Endometrial microvascular endothelial cells (primary cell): ENCODE measurements at regions not wholly inside any gene's neighbourhood (a gene's known extent, or its start where the extent isn't known, plus 50 kb on each side); places are given as distances from the start of the nearest gene placed in this dataset.
"Not testable (repeated sequence)": the region's sequence is repeated elsewhere in the genome, so short reads cannot be mapped to it uniquely, and the experiment has no call there.

Source experiments
- in situ Hi-C: cut with HindIII; loops from 2 replicates; pipeline ENCODE4 v1.10.0; 2017; ENCODE audit warnings: low sequenced_read_pairs, low pct_unique_long_range_greater_than_20kb; ENCODE audit errors: inconsistent ontology term

- in situ Hi-C loops = no loop called here
Measured at GRCh38 chr17:31654936-31655335, 204.1 kb downstream of the COPRS start.

- in situ Hi-C loops = no loop called here
Measured at GRCh38 chr17:31653691-31654090, 205.4 kb downstream of the COPRS start.

- in situ Hi-C loops = no loop called here
Measured at GRCh38 chr17:31650756-31651520, 208.1 kb downstream of the COPRS start.

GRCh38 chr17:31649302-31649701, 209.7 kb downstream of the COPRS start:
- in situ Hi-C loops = no loop called here

GRCh38 chr17:31647661-31648060, 211.4 kb downstream of the COPRS start:
- in situ Hi-C loops = no loop called here

GRCh38 chr17:31646642-31647041, 212.4 kb downstream of the COPRS start:
- in situ Hi-C loops = no loop called here

GRCh38 chr17:31645351-31645750, 213.7 kb downstream of the COPRS start:
- in situ Hi-C loops = no loop called here

GRCh38 chr17:31631766-31632165, 227.3 kb downstream of the COPRS start:
- in situ Hi-C loops = no loop called here

GRCh38 chr17:31630866-31631265, 228.2 kb downstream of the COPRS start:
- in situ Hi-C loops = not testable (repeated sequence)

- in situ Hi-C loops = no loop called here
Measured at GRCh38 chr17:31629696-31630470, 229.2 kb downstream of the COPRS start.

GRCh38 chr17:31627960-31628359, 231.1 kb downstream of the COPRS start:
- in situ Hi-C loops = no loop called here

GRCh38 chr17:31623990-31624389, 232.5 kb downstream of the RAB11FIP4 start:
- in situ Hi-C loops = no loop called here

GRCh38 chr17:31622500-31622899, 231.0 kb downstream of the RAB11FIP4 start:
- in situ Hi-C loops = no loop called here

GRCh38 chr17:31621566-31621965, 230.1 kb downstream of the RAB11FIP4 start:
- in situ Hi-C loops = no loop called here

- in situ Hi-C loops = not testable (repeated sequence)
Measured at GRCh38 chr17:31611053-31611452, 219.6 kb downstream of the RAB11FIP4 start.

GRCh38 chr17:31609996-31610910, 218.8 kb downstream of the RAB11FIP4 start:
- in situ Hi-C loops = no loop called here

- in situ Hi-C loops = no loop called here
Measured at GRCh38 chr17:31609331-31609730, 217.9 kb downstream of the RAB11FIP4 start.

GRCh38 chr17:31608659-31609254, 217.3 kb downstream of the RAB11FIP4 start:
- in situ Hi-C loops = no loop called here

- in situ Hi-C loops = no loop called here
Measured at GRCh38 chr17:31605761-31606160, 214.3 kb downstream of the RAB11FIP4 start.
